ENCODE measurements at regions not wholly inside any gene's neighbourhood (a gene's known extent, or its start where the extent isn't known, plus 50 kb on each side); places are given as distances from the start of the nearest gene placed in this dataset.
"Not testable (repeated sequence)": the region's sequence is repeated elsewhere in the genome, so short reads cannot be mapped to it uniquely, and the experiment has no call there.

- not testable (repeated sequence) for TF ChIP-seq CTCF, POLR2A (IDR thresholded peaks at IDR 0.05)
Measured at GRCh38 chr2:111383311-111383710, 262.6 kb downstream of the BCL2L11 start.
